ENCODE measurements at regions not wholly inside any gene's neighbourhood (a gene's known extent, or its start where the extent isn't known, plus 50 kb on each side); places are given as distances from the start of the nearest gene placed in this dataset.

DNA sequence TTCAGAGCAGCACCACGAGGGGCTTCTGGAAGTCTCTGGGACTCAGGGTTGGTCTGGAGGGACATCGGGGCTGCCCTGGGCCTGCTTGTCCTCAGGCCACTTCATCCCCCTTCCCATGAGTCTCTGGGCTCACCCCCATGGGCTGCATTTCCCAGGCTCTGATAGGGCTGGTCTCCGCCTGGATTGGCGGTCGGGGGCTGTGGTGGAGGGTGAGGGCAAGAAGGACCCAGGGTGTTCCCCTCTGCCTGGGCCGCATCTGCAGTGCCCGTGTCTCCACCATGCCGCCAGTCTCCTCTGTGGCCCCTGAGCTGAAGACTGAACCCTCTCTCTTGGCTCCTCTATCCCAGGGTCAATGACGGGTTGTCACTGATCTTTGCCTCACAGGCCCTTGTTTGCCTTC is 242.1 kb downstream of the ADGRD1 start:
- no peak for TF ChIP-seq POLR2A (IDR thresholded peaks at IDR 0.05; ENCODE audit: low read length)
- TF ChIP-seq GATA1 (IDR thresholded peaks at IDR 0.05; ENCODE audit: low read depth, low read length) = no peak
